H1 (cell line): ENCODE measurements at regions not wholly inside any gene's neighbourhood (a gene's known extent, or its start where the extent isn't known, plus 50 kb on each side); places are given as distances from the start of the nearest gene placed in this dataset.

Source experiments
- CTCF ChIP-seq, 3 experiments: IDR thresholded peaks; 1 replicate in 2 of 3; 2 replicates in 1 of 3; pipeline versions ENCODE4 v1.5.1 to v1.6.1; 2011; ENCODE audit warnings: low read length in 3 of 3, mild to moderate bottlenecking in 3 of 3, inconsistent platforms in 2 of 3, low read depth in 1 of 3, moderate library complexity in 1 of 3; ENCODE audit not compliant: insufficient read depth in 1 of 3; ENCODE audit errors: control extremely low read depth in 1 of 3
- POLR2A ChIP-seq, 2 experiments: IDR thresholded peaks; 1 replicate in 1 of 2; 2 replicates in 1 of 2; pipeline ENCODE4 v1.6.1; 2011; ENCODE audit warnings: low read depth in 2 of 2, low read length in 2 of 2, mild to moderate bottlenecking in 2 of 2; ENCODE audit errors: control extremely low read depth in 1 of 2

- TF ChIP-seq CTCF (IDR thresholded peaks at IDR 0.05; ENCODE audit: control extremely low read depth in 1 of 3, insufficient read depth in 1 of 3, low read depth in 1 of 3, low read length in 3 of 3), result no peak
- TF ChIP-seq POLR2A (IDR thresholded peaks at IDR 0.05; ENCODE audit: control extremely low read depth in 1 of 2, low read depth in 2 of 2, low read length in 2 of 2), result no peak
Measured at GRCh38 chr16:85184404-85184803, 72.1 kb upstream of the CIBAR2 start.
